RWPE2 (cell line): ENCODE measurements at regions not wholly inside any gene's neighbourhood (a gene's known extent, or its start where the extent isn't known, plus 50 kb on each side); places are given as distances from the start of the nearest gene placed in this dataset.

ENCODE experiments used
- ATAC-seq: fragments of 200-7000 bp; cut with Tn5 transposase; 3 replicates; pipeline ENCODE4 v1.9.1; 2021; ENCODE audit warnings: low read depth
- DNase-seq: peaks from one replicate; pipeline ENCODE4 v3.0.0-alpha.2; 2020; ENCODE audit warnings: low spot score
- H3K27ac ChIP-seq: fragments of 450-650 bp; 2 replicates; pipeline ENCODE4 v1.5.1; 2017; ENCODE audit warnings: mild to moderate bottlenecking; ENCODE audit not compliant: poor library complexity, severe bottlenecking
- H3K27me3 ChIP-seq: fragments of 250-450 bp; sonication (Bioruptor Pico); 2 replicates; pipeline ENCODE4 v1.5.1; 2021; ENCODE audit warnings: mild to moderate bottlenecking, moderate library complexity; ENCODE audit not compliant: insufficient read depth, poor library complexity, severe bottlenecking
- H3K36me3 ChIP-seq: fragments of 250-450 bp; sonication (Bioruptor Pico); 2 replicates; pipeline ENCODE4 v1.5.1; 2020; ENCODE audit warnings: low read depth, mild to moderate bottlenecking, moderate library complexity
- H3K4me1 ChIP-seq: fragments of 250-450 bp; sonication (Bioruptor Pico); 2 replicates; pipeline ENCODE4 v1.5.1; 2021; ENCODE audit warnings: mild to moderate bottlenecking, moderate library complexity; ENCODE audit not compliant: insufficient read depth, poor library complexity, severe bottlenecking
- H3K4me3 ChIP-seq: fragments of 250-450 bp; sonication (Bioruptor Pico); 2 replicates; pipeline ENCODE4 v1.5.1; 2021; ENCODE audit warnings: mild to moderate bottlenecking, moderate library complexity; ENCODE audit not compliant: severe bottlenecking
- H3K9me3 ChIP-seq: fragments of 250-450 bp; sonication (Bioruptor Pico); 2 replicates; pipeline ENCODE4 v1.5.1; 2021; ENCODE audit warnings: mild to moderate bottlenecking, moderate library complexity; ENCODE audit not compliant: severe bottlenecking
- CTCF ChIP-seq: fragments of 450-650 bp; IDR thresholded peaks from one replicate; pipeline ENCODE4 v1.5.1; 2017; ENCODE audit warnings: mild to moderate bottlenecking, moderate library complexity; ENCODE audit not compliant: poor library complexity, severe bottlenecking

GRCh38 chr1:217018648-217019047 lies 295.4 kb upstream of the ESRRG start:
- no peak for ATAC-seq

GRCh38 chr1:217017165-217017564 lies 293.9 kb upstream of the ESRRG start:
- Histone ChIP-seq H3K36me3 (no peaks in the 10 kb centered on the region), H3K4me3 (no peak overlapping the region), H3K27me3 (no peaks in the 10 kb centered on the region), H3K4me1 (no peaks in the 10 kb centered on the region), H3K9me3 (no peaks in the 10 kb centered on the region), H3K27ac (no peak overlapping the region)
- ATAC-seq, result no peak
- no peak for DNase-seq
- no peak for TF ChIP-seq CTCF

More at GRCh38 chr1:217018648-217019047, 295.4 kb upstream of the ESRRG start:
- no peak overlapping the region for H3K4me3 ChIP-seq
- no peaks in the 10 kb centered on the region for H3K9me3 ChIP-seq
- no peaks in the 10 kb centered on the region for H3K36me3 ChIP-seq
- no peaks in the 10 kb centered on the region for H3K4me1 ChIP-seq
- H3K27me3 ChIP-seq, result no peaks in the 10 kb centered on the region
- no peak overlapping the region for H3K27ac ChIP-seq
- DNase-seq, result no peak
- no peak for TF ChIP-seq CTCF

GRCh38 chr1:217014066-217014465 lies 290.8 kb upstream of the ESRRG start:
- Histone ChIP-seq H3K36me3 (no peaks in the 10 kb centered on the region), H3K4me1 (no peaks in the 10 kb centered on the region), H3K27ac (no peak overlapping the region), H3K4me3 (no peak overlapping the region), H3K27me3 (no peaks in the 10 kb centered on the region), H3K9me3 (no peaks in the 10 kb centered on the region)
- DNase-seq (no peak), ATAC-seq (no peak)
- no peak for TF ChIP-seq CTCF

- TF ChIP-seq CTCF, result no peak
Observed at GRCh38 chr1:217012659-217013058, 289.4 kb upstream of the ESRRG start.

GRCh38 chr1:217011097-217011496 lies 287.9 kb upstream of the ESRRG start:
- Histone ChIP-seq H3K27ac (no peak overlapping the region), H3K4me1 (no peaks in the 10 kb centered on the region), H3K4me3 (no peak overlapping the region), H3K36me3 (no peaks in the 10 kb centered on the region), H3K9me3 (no peaks in the 10 kb centered on the region), H3K27me3 (no peaks in the 10 kb centered on the region)
- ATAC-seq (no peak), DNase-seq (no peak)
- TF ChIP-seq CTCF, result no peak

More at GRCh38 chr1:217012659-217013058, 289.4 kb upstream of the ESRRG start:
- DNase-seq (no peak), ATAC-seq (no peak)
- H3K4me3 ChIP-seq, result no peak overlapping the region
- H3K27me3 ChIP-seq, result no peaks in the 10 kb centered on the region
- H3K36me3 ChIP-seq, result no peaks in the 10 kb centered on the region
- no peaks in the 10 kb centered on the region for H3K9me3 ChIP-seq
- H3K27ac ChIP-seq, result no peak overlapping the region
- H3K4me1 ChIP-seq, result no peaks in the 10 kb centered on the region
